OCI-LY7 (cell line): ENCODE measurements at regions not wholly inside any gene's neighbourhood (a gene's known extent, or its start where the extent isn't known, plus 50 kb on each side); places are given as distances from the start of the nearest gene placed in this dataset.

ENCODE experiments used
- BruUV-seq: library from RNA; stranded (reverse); fragments of 400-500 nt; replicated peaks from 2 replicates; lab custom pipeline; 2021; lab: Mats Ljungman, UMichigan
- CTCF ChIA-PET: fragments of 300-600 bp; sonication (Branson Sonifier 250); formaldehyde crosslinking; loops from one replicate; lab custom pipeline; 2022; ENCODE audit warnings: antibody characterized with exemption; ENCODE audit not compliant: unreplicated experiment; lab: Charles Lee
- POLR2A ChIA-PET: fragments of 300-600 bp; sonication (Branson Sonifier 250); formaldehyde crosslinking; loops from one replicate; lab custom pipeline; 2022; ENCODE audit warnings: antibody characterized with exemption; lab: Charles Lee
- DNase-seq: peaks from one replicate; pipeline ENCODE4 v3.0.0-alpha.2; 2015; ENCODE audit warnings: low spot score
- H2AFZ ChIP-seq: fragments of 200-600 bp; sonication (generic), shearing (Covaris generic); 2 replicates; pipeline ENCODE4 v1.6.1; 2014; ENCODE audit warnings: mild to moderate bottlenecking, antibody characterized with exemption, low read length, moderate library complexity
- H3K27ac ChIP-seq: fragments of 200-600 bp; sonication (generic); 2 replicates; pipeline ENCODE4 v1.5.1; 2014; ENCODE audit warnings: mixed run types, low read depth, mild to moderate bottlenecking, moderate library complexity, low read length, inconsistent platforms; ENCODE audit not compliant: poor library complexity, severe bottlenecking
- H3K36me3 ChIP-seq: fragments of 200-600 bp; sonication (generic); 2 replicates; pipeline ENCODE4 v1.6.1; 2014; ENCODE audit warnings: mild to moderate bottlenecking, antibody characterized with exemption, low read length, moderate library complexity, mixed read lengths; ENCODE audit not compliant: insufficient read depth
- H3K4me1 ChIP-seq: fragments of 200-600 bp; sonication (generic); 2 replicates; pipeline ENCODE4 v1.5.1; 2014; ENCODE audit warnings: mild to moderate bottlenecking, low read length; ENCODE audit not compliant: insufficient read depth, poor library complexity, severe bottlenecking
- H3K4me2 ChIP-seq: fragments of 200-600 bp; sonication (generic); 2 replicates; pipeline ENCODE4 v1.6.1; 2014; ENCODE audit warnings: mild to moderate bottlenecking, low read length
- H3K4me3 ChIP-seq: fragments of 200-600 bp; sonication (generic); 2 replicates; pipeline ENCODE4 v1.5.1; 2014; ENCODE audit warnings: mild to moderate bottlenecking, low read depth, low read length; ENCODE audit not compliant: poor library complexity, severe bottlenecking
- H3K79me2 ChIP-seq: fragments of 200-600 bp; sonication (generic); 2 replicates; pipeline ENCODE4 v1.6.1; 2016; ENCODE audit warnings: low read depth, mild to moderate bottlenecking, low read length, moderate library complexity, mixed read lengths; ENCODE audit not compliant: insufficient read depth
- H3K9me2 ChIP-seq: fragments of 200-600 bp; sonication (generic); 2 replicates; pipeline ENCODE4 v1.6.1; 2016; ENCODE audit warnings: mild to moderate bottlenecking, low read length, mixed read lengths; ENCODE audit not compliant: insufficient read depth
- H3K9me3 ChIP-seq: fragments of 200-600 bp; sonication (generic); 2 replicates; pipeline ENCODE4 v1.6.1; 2014; ENCODE audit warnings: mild to moderate bottlenecking, mixed run types, low read length, mixed read lengths
- H4K20me1 ChIP-seq: fragments of 200-600 bp; sonication (generic); 2 replicates; pipeline ENCODE4 v1.6.1; 2014; ENCODE audit warnings: mild to moderate bottlenecking, antibody characterized with exemption, low read length, moderate library complexity, mixed read lengths; ENCODE audit not compliant: insufficient read depth
- EZH2phosphoT487 ChIP-seq: fragments of 200-600 bp; sonication (generic); IDR thresholded peaks from 2 replicates; pipeline ENCODE4 v1.6.1; 2018; ENCODE audit warnings: low read depth, borderline replicate concordance, mild to moderate bottlenecking, mixed run types, antibody characterized with exemption, low read length, moderate library complexity, mixed read lengths
- intact Hi-C: fragments of 100-400 bp; cut with micrococcal nuclease; formaldehyde crosslinking; loops from one replicate; pipeline ENCODE4 v1.10.0; 2022; ENCODE audit not compliant: unreplicated experiment
- TF ChIP-seq, protein P1 (sequence below): fragments of 200-600 bp; sonication (generic); conservative IDR thresholded peaks from 2 replicates; pipeline ENCODE4 v1.5.1; 2014; ENCODE audit warnings: mild to moderate bottlenecking, antibody characterized with exemption, low read length, moderate library complexity, mixed read lengths

DNA sequence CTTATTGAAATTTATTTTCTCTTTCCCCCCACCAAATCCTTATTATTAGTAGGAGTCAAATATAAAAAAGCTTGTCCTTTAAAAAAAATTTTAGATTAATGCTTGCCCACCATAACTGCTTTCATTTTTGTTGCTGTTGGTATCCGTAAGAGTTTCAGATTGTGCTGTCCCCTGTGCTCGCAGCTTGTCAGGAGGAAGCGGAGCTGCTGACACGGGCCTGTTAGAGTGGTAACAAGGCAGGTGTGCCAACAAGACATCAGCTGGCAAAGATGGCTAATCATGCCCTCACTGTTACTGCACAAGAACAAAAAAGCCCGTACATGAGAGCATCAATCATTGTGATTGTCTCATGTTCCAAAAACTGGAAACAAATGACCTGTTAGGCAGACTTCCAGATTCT is 148.4 kb downstream of the ALG10B start:
- TF ChIP-seq, protein P1, sequence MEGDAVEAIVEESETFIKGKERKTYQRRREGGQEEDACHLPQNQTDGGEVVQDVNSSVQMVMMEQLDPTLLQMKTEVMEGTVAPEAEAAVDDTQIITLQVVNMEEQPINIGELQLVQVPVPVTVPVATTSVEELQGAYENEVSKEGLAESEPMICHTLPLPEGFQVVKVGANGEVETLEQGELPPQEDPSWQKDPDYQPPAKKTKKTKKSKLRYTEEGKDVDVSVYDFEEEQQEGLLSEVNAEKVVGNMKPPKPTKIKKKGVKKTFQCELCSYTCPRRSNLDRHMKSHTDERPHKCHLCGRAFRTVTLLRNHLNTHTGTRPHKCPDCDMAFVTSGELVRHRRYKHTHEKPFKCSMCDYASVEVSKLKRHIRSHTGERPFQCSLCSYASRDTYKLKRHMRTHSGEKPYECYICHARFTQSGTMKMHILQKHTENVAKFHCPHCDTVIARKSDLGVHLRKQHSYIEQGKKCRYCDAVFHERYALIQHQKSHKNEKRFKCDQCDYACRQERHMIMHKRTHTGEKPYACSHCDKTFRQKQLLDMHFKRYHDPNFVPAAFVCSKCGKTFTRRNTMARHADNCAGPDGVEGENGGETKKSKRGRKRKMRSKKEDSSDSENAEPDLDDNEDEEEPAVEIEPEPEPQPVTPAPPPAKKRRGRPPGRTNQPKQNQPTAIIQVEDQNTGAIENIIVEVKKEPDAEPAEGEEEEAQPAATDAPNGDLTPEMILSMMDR: no peak
- TF ChIP-seq EZH2phosphoT487: no peak

DNA sequence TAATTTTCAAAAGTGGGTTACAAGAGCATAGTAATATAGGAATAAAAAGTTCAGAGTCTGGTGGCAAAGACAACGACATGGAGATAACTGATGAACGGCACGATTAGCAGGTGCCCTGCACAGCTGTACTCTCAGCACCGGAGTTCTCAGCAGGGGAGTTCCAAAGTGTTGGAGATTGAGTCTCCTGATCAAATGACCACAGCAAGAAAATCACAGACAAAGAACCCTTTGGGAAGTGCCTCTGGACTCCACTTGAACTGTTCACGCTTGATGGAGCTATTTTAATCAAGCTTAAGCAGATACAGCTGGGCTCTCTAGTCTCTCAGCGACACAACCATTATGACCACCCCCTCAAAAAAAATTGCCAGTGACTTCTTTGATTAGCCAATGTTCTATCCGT is 153.1 kb downstream of the ALG10B start:
- Histone ChIP-seq H4K20me1 (no peaks in the 10 kb centered on the region), H2AFZ (no peak overlapping the region), H3K79me2 (no peaks in the 10 kb centered on the region), H3K4me1 (no peaks in the 10 kb centered on the region), H3K4me3 (no peak overlapping the region), H3K9me3 (no peaks in the 10 kb centered on the region), H3K9me2 (no peaks in the 10 kb centered on the region), H3K4me2 (no peak overlapping the region), H3K27ac (no peak overlapping the region), H3K36me3 (no peaks in the 10 kb centered on the region)
- POLR2A ChIA-PET: no interaction called here
- DNase-seq: no peak
- CTCF ChIA-PET: no interaction called here
- no peak for TF ChIP-seq EZH2phosphoT487
- TF ChIP-seq, protein P1: no peak
- intact Hi-C loops: no loop called here
- BruUV-seq: no TSS peak

More for the DNA sequence above, 148.4 kb downstream of the ALG10B start:
- no TSS peak for BruUV-seq
- Histone ChIP-seq H3K9me2 (no peaks in the 10 kb centered on the region), H3K4me1 (no peaks in the 10 kb centered on the region), H3K4me3 (no peak overlapping the region), H4K20me1 (no peaks in the 10 kb centered on the region), H3K27ac (no peak overlapping the region), H3K79me2 (no peaks in the 10 kb centered on the region), H3K9me3 (no peaks in the 10 kb centered on the region), H3K4me2 (no peak overlapping the region), H3K36me3 (no peaks in the 10 kb centered on the region), H2AFZ (no peak overlapping the region)
- DNase-seq: no peak
- intact Hi-C loops: no loop called here
- ChIA-PET POLR2A (no interaction called here), CTCF (no interaction called here)

DNA sequence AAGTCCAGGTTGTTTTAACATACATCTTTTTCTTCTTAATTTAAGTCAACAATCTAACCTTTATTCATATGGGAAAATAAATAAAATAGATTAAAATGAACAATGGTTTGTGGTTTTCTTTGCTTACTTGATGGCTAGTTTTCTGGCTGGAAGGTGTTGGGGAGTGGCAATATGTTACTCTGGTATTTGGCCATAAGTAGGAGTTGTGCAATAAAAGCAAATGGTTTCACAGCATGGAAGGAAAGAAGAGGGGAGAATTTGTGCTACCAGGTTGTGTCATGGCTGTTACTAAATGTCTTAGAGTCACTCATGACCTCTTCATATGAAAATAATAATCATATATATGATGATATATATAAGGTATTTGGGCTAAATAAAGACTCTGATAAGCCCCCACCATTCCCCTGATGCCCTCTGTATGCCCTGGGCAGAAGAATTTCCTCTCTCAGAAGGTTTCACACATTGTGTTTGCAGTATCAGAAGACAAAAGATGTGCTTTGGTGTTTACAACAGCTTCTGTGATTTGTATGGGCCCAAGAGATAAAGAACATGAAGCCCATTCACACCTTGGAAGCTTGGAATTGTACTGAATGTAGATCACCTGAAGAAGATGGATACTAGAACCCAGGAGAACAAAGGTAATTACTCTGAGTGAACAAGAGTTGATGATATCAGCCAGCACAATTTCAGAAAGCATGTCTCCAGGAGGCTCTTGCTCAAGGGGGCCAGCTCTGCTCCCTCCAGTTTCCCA is 160.9 kb downstream of the ALG10B start:
- TF ChIP-seq, protein P1: no peak
- TF ChIP-seq EZH2phosphoT487: no peak
- intact Hi-C loops: no loop called here
- CTCF ChIA-PET: no interaction called here

More for the DNA sequence above, 160.9 kb downstream of the ALG10B start:
- H3K4me1 ChIP-seq: no peaks in the 10 kb centered on the region
- no peak overlapping the region for H2AFZ ChIP-seq
- H3K4me3 ChIP-seq: no peak overlapping the region
- H3K79me2 ChIP-seq: no peaks in the 10 kb centered on the region
- no peaks in the 10 kb centered on the region for H3K9me2 ChIP-seq
- no peak for DNase-seq
- POLR2A ChIA-PET: no interaction called here
- H3K27ac ChIP-seq: no peak overlapping the region
- BruUV-seq: no TSS peak
- H3K4me2 ChIP-seq: no peak overlapping the region
- no peaks in the 10 kb centered on the region for H4K20me1 ChIP-seq
- H3K9me3 ChIP-seq: no peaks in the 10 kb centered on the region
- H3K36me3 ChIP-seq: no peaks in the 10 kb centered on the region
